ENCODE measurements at regions not wholly inside any gene's neighbourhood (a gene's known extent, or its start where the extent isn't known, plus 50 kb on each side); places are given as distances from the start of the nearest gene placed in this dataset.
"Not testable (repeated sequence)": the region's sequence is repeated elsewhere in the genome, so short reads cannot be mapped to it uniquely, and the experiment has no call there.

DNA sequence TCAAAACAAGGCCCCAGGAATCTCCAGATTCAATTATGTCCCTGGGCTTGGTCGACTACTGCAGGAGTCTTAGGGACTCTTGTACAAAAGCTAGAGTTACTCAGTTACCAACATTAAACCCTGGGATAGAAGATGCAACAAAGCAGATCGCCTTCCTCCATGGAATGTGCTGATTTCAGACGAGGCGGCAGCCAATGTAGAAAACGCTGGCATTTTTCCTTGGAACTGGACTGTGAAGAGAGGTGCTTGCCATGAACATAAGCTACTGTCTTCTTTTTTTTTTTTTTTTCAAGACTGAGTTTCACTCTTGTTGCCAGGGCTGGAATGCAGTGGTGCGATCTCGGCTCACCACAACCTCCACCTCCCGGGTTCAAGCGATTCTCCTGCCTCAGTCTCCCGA is 76.9 kb upstream of the ENPEP start:
- TF ChIP-seq SP1 (IDR thresholded peaks at IDR 0.05); FOXK2 (IDR thresholded peaks at IDR 0.05); FOXM1 (IDR thresholded peaks at IDR 0.05; ENCODE audit: borderline replicate concordance); BHLHE40 (IDR thresholded peaks at IDR 0.05; ENCODE audit: borderline replicate concordance); TARDBP (IDR thresholded peaks at IDR 0.05): not testable (repeated sequence)

Measured in HEK293T (cell line).